RWPE1 (cell line): ENCODE measurements at regions not wholly inside any gene's neighbourhood (a gene's known extent, or its start where the extent isn't known, plus 50 kb on each side); places are given as distances from the start of the nearest gene placed in this dataset.

Source experiments
- CTCF ChIA-PET: fragments of 350-600 bp; sonication (Branson Sonifier 250); formaldehyde crosslinking; extraction: SDS; loops from one replicate; lab custom pipeline; 2021; lab: Yijun Ruan, JAX
- POLR2A ChIA-PET: fragments of 400-600 bp; formaldehyde crosslinking; extraction: SDS; loops from one replicate; lab custom pipeline; 2020; ENCODE audit warnings: antibody characterized with exemption; ENCODE audit not compliant: low non-redundant PET; lab: Yijun Ruan, JAX
- DNase-seq: peaks from one replicate; pipeline ENCODE4 v3.0.0; 2012; ENCODE audit warnings: low spot score
- H3K27ac ChIP-seq: fragments of 450-650 bp; 2 replicates; pipeline ENCODE4 v1.5.1; 2017
- TF ChIP-seq, protein P1 (sequence below): fragments of 450-650 bp; conservative IDR thresholded peaks from 2 replicates; pipeline ENCODE4 v1.5.1; 2017; ENCODE audit warnings: low read depth, mild to moderate bottlenecking

DNA sequence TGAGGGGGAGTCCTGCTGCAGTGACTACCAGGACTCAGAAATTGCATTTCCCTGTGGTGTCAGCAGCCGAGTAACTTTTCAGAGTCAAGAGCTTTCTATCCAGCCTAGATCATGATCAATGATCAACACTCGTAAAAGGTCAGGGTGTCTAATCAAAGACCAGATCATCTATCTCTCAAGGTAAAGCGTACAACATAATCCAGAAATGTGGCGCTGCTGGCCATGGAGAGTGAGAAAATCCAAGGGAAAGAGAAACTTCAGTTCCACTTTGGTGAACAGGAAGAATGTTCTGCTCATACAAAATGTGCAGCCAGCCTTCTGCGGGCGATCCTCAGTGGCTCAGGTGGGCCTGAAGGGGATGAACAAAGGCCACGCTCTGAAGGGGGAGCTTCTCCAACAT is 1005.8 kb upstream of the NR2F2 start:
- POLR2A ChIA-PET = no interaction called here
- no peak overlapping the region for H3K27ac ChIP-seq
- CTCF ChIA-PET = no interaction called here
- TF ChIP-seq, protein P1, sequence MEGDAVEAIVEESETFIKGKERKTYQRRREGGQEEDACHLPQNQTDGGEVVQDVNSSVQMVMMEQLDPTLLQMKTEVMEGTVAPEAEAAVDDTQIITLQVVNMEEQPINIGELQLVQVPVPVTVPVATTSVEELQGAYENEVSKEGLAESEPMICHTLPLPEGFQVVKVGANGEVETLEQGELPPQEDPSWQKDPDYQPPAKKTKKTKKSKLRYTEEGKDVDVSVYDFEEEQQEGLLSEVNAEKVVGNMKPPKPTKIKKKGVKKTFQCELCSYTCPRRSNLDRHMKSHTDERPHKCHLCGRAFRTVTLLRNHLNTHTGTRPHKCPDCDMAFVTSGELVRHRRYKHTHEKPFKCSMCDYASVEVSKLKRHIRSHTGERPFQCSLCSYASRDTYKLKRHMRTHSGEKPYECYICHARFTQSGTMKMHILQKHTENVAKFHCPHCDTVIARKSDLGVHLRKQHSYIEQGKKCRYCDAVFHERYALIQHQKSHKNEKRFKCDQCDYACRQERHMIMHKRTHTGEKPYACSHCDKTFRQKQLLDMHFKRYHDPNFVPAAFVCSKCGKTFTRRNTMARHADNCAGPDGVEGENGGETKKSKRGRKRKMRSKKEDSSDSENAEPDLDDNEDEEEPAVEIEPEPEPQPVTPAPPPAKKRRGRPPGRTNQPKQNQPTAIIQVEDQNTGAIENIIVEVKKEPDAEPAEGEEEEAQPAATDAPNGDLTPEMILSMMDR = no peak
- no peak for DNase-seq

DNA sequence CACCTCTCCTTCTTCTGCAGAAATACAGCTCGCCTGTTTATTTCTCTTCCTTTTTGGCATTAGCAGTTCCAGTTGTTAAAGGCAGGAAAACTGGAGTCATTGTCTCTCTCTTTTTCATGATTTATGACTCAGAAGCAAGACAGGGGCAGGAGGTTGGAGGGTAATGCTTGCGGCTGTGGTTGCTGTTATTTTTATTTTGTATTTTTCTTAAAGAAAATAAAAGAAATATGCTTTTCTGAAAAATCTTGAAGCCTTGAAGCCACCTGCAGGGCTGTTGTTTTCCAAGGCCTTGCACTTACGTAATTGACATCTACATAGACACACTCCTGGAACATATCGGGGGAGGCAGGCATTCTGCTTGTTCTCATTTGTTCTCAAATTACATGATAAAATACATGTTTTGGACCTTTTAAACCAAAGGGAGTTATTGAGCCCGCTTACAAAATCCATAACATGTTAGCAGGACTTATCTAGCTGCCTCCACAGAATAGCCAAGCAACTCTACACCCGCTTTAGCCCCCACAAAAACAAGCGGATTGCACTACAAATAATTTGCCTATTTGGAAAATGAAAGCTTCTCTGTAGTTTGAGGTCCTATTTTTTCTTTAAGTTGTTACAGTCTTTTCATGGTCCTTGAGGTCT is 1004.6 kb upstream of the NR2F2 start:
- ChIA-PET CTCF (no interaction called here), POLR2A (no interaction called here)
- DNase-seq = no peak
- H3K27ac ChIP-seq = no peak overlapping the region
- TF ChIP-seq, protein P1 = no peak

DNA sequence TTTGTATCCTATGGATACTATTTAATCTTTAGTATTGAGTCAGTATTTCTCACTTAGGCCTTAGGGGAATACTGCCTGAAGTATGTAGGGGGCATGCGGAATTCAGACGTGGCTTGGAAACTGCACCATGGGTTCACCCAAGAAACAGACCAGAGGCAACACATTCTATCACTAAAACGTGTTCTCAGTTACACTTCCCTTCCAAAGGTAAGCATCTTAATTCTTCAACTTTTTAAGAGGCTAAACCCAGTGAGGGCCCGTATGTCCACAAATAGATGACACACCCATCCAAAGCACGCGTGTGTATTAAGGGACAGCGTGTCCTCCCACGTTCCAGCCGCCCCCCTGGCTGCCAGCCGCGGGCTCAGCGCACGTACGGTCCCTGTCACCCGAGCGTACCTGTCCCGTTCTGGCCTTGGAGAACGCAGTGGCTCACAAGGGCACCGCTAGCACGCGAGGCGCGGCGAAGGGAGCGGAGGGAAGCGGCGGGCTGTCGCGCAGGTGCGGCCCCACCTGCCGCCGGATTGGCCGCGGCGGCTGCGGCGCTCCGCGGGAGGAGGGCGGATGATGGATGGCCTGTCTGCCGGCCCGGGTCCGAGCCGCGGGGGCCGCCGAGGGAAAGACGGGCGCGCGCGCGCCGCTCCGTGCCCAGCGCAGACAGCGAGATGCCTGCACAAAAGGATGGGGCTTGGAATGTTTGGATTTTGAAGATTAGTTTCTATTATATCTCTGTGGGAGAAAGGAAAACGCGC is 1003.9 kb upstream of the NR2F2 start:
- ChIA-PET POLR2A (no interaction called here), CTCF (no interaction called here)
- TF ChIP-seq, protein P1 = no peak

DNA sequence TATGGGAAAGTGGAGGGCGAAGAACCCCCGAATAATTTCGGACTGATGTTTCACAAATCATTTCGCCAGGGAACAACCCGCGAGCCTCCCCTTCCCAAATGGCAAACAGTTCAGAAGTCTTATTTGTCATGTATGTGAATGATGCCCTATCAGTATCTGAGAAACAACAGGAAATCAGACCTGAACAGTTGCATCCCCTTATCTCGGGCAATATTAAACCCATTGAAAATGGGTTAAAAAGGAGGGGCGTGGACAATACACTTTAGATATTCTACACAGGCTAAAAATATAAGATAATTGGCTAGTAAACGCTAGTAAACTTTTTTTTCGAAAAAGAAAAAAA is 1003.3 kb upstream of the NR2F2 start:
- CTCF ChIA-PET = no interaction called here
- no peak overlapping the region for H3K27ac ChIP-seq
- TF ChIP-seq, protein P1 = no peak
- DNase-seq = no peak
- POLR2A ChIA-PET = no interaction called here

More for the DNA sequence above, 1003.9 kb upstream of the NR2F2 start:
- DNase-seq = no peak
- H3K27ac ChIP-seq = no peak overlapping the region

DNA sequence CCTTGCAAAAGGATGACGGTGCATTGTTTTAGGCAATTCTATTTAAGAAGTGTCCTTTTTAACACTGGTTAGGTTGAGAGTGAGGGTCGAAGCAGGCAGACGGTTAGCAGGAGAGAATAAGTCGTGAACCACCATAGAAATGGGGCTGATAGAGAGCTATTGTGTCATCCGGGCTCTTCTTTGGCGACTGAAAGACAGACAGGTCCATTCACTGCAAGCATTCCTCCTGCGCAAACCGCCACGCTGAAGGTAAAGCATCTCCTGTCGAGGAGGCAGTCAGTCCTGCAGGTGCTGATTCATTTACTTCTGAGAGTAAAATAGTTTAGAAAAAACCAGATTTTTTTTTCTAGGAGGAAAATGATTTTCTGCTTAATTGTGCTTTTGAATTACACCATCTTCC is 1002.8 kb upstream of the NR2F2 start:
- CTCF ChIA-PET = interaction anchor here (0.6 kb wide), 1 partner anchor 200 kb away, joined by 3 read pairs; no protein-coding TSS in a partner anchor

DNA sequence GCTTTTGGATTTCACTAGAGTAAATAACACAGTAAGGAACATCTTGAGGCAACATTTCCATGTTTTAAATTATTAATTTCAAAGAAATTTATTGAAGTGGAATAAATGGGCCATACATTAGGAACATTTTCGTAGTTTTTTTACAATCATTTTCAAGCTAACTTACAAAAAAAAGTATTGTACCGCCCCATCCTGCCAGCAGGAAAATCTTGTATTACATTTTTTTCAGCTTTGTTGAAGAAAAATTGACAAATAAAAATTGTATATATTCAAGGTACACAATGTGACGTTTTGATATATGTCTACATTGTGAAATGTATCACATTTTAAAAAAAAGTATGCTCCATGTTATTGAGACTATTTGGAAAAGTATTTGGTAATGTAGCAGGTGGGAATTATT is 1001.9 kb upstream of the NR2F2 start:
- POLR2A ChIA-PET = no interaction called here
- TF ChIP-seq, protein P1 = no peak
- H3K27ac ChIP-seq = no peak overlapping the region
- CTCF ChIA-PET = no interaction called here
- DNase-seq = no peak

More for the DNA sequence above, 1002.8 kb upstream of the NR2F2 start:
- POLR2A ChIA-PET = no interaction called here
- TF ChIP-seq, protein P1 = no peak
- no peak overlapping the region for H3K27ac ChIP-seq
- DNase-seq = no peak
